HCT116 (cell line): ENCODE measurements at regions not wholly inside any gene's neighbourhood (a gene's known extent, or its start where the extent isn't known, plus 50 kb on each side); places are given as distances from the start of the nearest gene placed in this dataset.

ENCODE experiments used
- ATAC-seq: fragments of 200-7000 bp; cut with Tn5 transposase; 2 replicates; pipeline ENCODE4 v1.9.1; 2020; ENCODE audit warnings: mild to moderate bottlenecking, moderate library complexity
- BruUV-seq: library from RNA; stranded (reverse); fragments of 400-500 nt; replicated peaks from 2 replicates; lab custom pipeline; 2021; lab: Mats Ljungman, UMichigan
- CTCF ChIA-PET: fragments of 300-600 bp; sonication (Branson Sonifier 250); formaldehyde crosslinking; loops from one replicate; lab custom pipeline; 2021; ENCODE audit warnings: antibody characterized with exemption; lab: Charles Lee
- POLR2A ChIA-PET: fragments of 300-600, 350-600 bp; sonication (Branson Sonifier 250); formaldehyde crosslinking; loops from one replicate; lab custom pipeline; 2021; ENCODE audit warnings: antibody characterized with exemption; lab: Charles Lee
- RAD21 ChIA-PET, 2 experiments: fragments of 300-600 bp; sonication (Branson Sonifier 250); formaldehyde crosslinking; loops; one replicate each; lab custom pipeline; 2023; ENCODE audit warnings: low total read pairs in 2 of 2; ENCODE audit not compliant: uncharacterized antibody in 2 of 2, unreplicated experiment in 2 of 2, low non-redundant PET in 1 of 2; lab: Charles Lee
- DNase-seq: peaks from one replicate; pipeline ENCODE4 v3.0.0-alpha.2; 2010; ENCODE audit warnings: low read depth, low spot score
- H2AFZ ChIP-seq: fragments of 200-600 bp; shearing (Covaris generic), sonication (generic); 2 replicates; pipeline ENCODE4 v1.6.1; 2017; ENCODE audit warnings: low read depth, mixed run types, mixed read lengths, antibody characterized with exemption, low read length; ENCODE audit not compliant: poor library complexity, severe bottlenecking
- H3K27ac ChIP-seq: 2 replicates; pipeline ENCODE4 v1.5.1; 2012; ENCODE audit warnings: low read depth, low read length
- H3K27me3 ChIP-seq: fragments of 200-600 bp; sonication (generic); 2 replicates; pipeline ENCODE4 v1.6.1; 2016; ENCODE audit warnings: mixed run types, low read length, mixed read lengths; ENCODE audit not compliant: insufficient read depth
- H3K36me3 ChIP-seq, 2 experiments: fragments of 200-500 bp in 1 of 2; fragments of 200-600 bp in 1 of 2; sonication (Bioruptor generic) in 1 of 2; sonication (generic) in 1 of 2; 2 replicates each; pipeline versions ENCODE4 v1.5.1 to v1.6.1; 2014 to 2016; ENCODE audit warnings: low read length in 2 of 2, inconsistent platforms in 1 of 2, mixed read lengths in 1 of 2, mixed run types in 1 of 2; ENCODE audit not compliant: insufficient read depth in 2 of 2, control insufficient read depth in 1 of 2
- H3K4me1 ChIP-seq, 2 experiments: fragments of 200-600 bp in 1 of 2; sonication (generic) in 1 of 2; 2 replicates each; pipeline versions ENCODE4 v1.5.1 to v1.6.1; 2012 to 2017; ENCODE audit warnings: low read length in 2 of 2, inconsistent platforms in 1 of 2, mild to moderate bottlenecking in 1 of 2, mixed read lengths in 1 of 2, mixed run types in 1 of 2, moderate library complexity in 1 of 2; ENCODE audit not compliant: insufficient read depth in 2 of 2, control insufficient read depth in 1 of 2
- H3K4me2 ChIP-seq: fragments of 200-600 bp; sonication (generic); 2 replicates; pipeline ENCODE4 v1.6.1; 2017; ENCODE audit warnings: mixed run types, low read length, mixed read lengths
- H3K4me3 ChIP-seq, 2 experiments: fragments of 200-600 bp in 1 of 2; sonication (generic) in 1 of 2; replicated peaks in 1 of 2; 2 replicates each; pipeline ENCODE4 v1.5.1; 2011 to 2016; ENCODE audit warnings: low read length in 2 of 2, control low read depth in 1 of 2, low read depth in 1 of 2, mild to moderate bottlenecking in 1 of 2, mixed read lengths in 1 of 2, mixed run types in 1 of 2
- H3K79me2 ChIP-seq: fragments of 200-600 bp; sonication (generic); 2 replicates; pipeline ENCODE4 v1.6.1; 2017; ENCODE audit warnings: mild to moderate bottlenecking, mixed run types, low read length, moderate library complexity, mixed read lengths; ENCODE audit not compliant: insufficient read depth
- H3K9ac ChIP-seq: fragments of 200-600 bp; sonication (generic); 2 replicates; pipeline ENCODE4 v1.6.1; 2016; ENCODE audit warnings: low read length, mixed read lengths
- H3K9me2 ChIP-seq: fragments of 200-600 bp; sonication (generic), shearing (Covaris generic); 2 replicates; pipeline ENCODE4 v1.6.1; 2017; ENCODE audit warnings: mixed run types, mild to moderate bottlenecking, moderate library complexity; ENCODE audit not compliant: insufficient read depth
- H3K9me3 ChIP-seq, 2 experiments: fragments of 200-500 bp in 1 of 2; fragments of 200-600 bp in 1 of 2; sonication (Bioruptor generic) in 1 of 2; sonication (generic) in 1 of 2; 2 replicates each; pipeline ENCODE4 v1.6.1; 2014 to 2017; ENCODE audit warnings: low read length in 2 of 2, mixed read lengths in 2 of 2, inconsistent platforms in 1 of 2, low read depth in 1 of 2, mild to moderate bottlenecking in 1 of 2, mixed run types in 1 of 2, moderate library complexity in 1 of 2; ENCODE audit not compliant: control insufficient read depth in 1 of 2, insufficient read depth in 1 of 2
- H4K20me1 ChIP-seq: fragments of 200-600 bp; sonication (generic), shearing (Covaris generic); 2 replicates; pipeline ENCODE4 v1.6.1; 2017; ENCODE audit warnings: mixed run types, mild to moderate bottlenecking, moderate library complexity; ENCODE audit not compliant: insufficient read depth
- ATF3 ChIP-seq: IDR thresholded peaks from 2 replicates; pipeline ENCODE4 v1.6.1; 2012
- CBX3 ChIP-seq: IDR thresholded peaks from 2 replicates; pipeline ENCODE4 v1.6.1; 2012; ENCODE audit warnings: low read depth
- CEBPB ChIP-seq: IDR thresholded peaks from 2 replicates; pipeline ENCODE4 v1.6.1; 2012; ENCODE audit warnings: low read depth
- CTCF ChIP-seq, 3 experiments: fragments of 200-600 bp in 1 of 3; sonication (generic) in 1 of 3; IDR thresholded peaks in 2 of 3; conservative IDR thresholded peaks in 1 of 3; 2 replicates each; pipeline ENCODE4 v1.5.1; 2012 to 2017; ENCODE audit warnings: low read depth in 2 of 3, low read length in 2 of 3, antibody characterized with exemption in 1 of 3, borderline replicate concordance in 1 of 3, control low read depth in 1 of 3, mild to moderate bottlenecking in 1 of 3, mixed read lengths in 1 of 3, mixed run types in 1 of 3, moderate library complexity in 1 of 3; ENCODE audit not compliant: insufficient read depth in 1 of 3
- EGR1 ChIP-seq: IDR thresholded peaks from 2 replicates; pipeline ENCODE4 v1.6.1; 2012; ENCODE audit warnings: low read depth
- ELF1 ChIP-seq: IDR thresholded peaks from 2 replicates; pipeline ENCODE4 v1.6.1; 2012; ENCODE audit warnings: low read depth, borderline replicate concordance
- EZH2phosphoT487 ChIP-seq: fragments of 200-600 bp; IDR thresholded peaks from 2 replicates; pipeline ENCODE4 v1.6.1; 2018; ENCODE audit warnings: antibody characterized with exemption, borderline replicate concordance
- JUND ChIP-seq: IDR thresholded peaks from 2 replicates; pipeline ENCODE4 v1.6.1; 2012
- MAX ChIP-seq: IDR thresholded peaks from 2 replicates; pipeline ENCODE4 v1.6.1; 2012
- POLR2A ChIP-seq: IDR thresholded peaks from 2 replicates; pipeline ENCODE4 v1.7.0; 2011; ENCODE audit warnings: borderline replicate concordance; ENCODE audit not compliant: insufficient read depth, insufficient read length; ENCODE audit errors: extremely low read depth
- RAD21 ChIP-seq: IDR thresholded peaks from 2 replicates; pipeline ENCODE4 v1.6.1; 2012; ENCODE audit warnings: low read depth, mild to moderate bottlenecking
- TCF7L2 ChIP-seq: IDR thresholded peaks from 2 replicates; pipeline ENCODE4 v1.7.0; 2011; ENCODE audit warnings: borderline replicate concordance, inconsistent platforms; ENCODE audit not compliant: insufficient read depth, insufficient read length; ENCODE audit errors: extremely low read depth
- ZBTB33 ChIP-seq: IDR thresholded peaks from 2 replicates; pipeline ENCODE4 v1.6.1; 2011; ENCODE audit warnings: mild to moderate bottlenecking, low read length, moderate library complexity; ENCODE audit not compliant: insufficient replicate concordance; ENCODE audit errors: extremely low read depth
- ZFX ChIP-seq: fragments of 450-650 bp; IDR thresholded peaks from 2 replicates; pipeline ENCODE4 v1.6.1; 2017
- ZNF274 ChIP-seq: fragments of 200-500 bp; sonication (Bioruptor generic); IDR thresholded peaks from 2 replicates; pipeline ENCODE4 v1.6.1; 2014; ENCODE audit warnings: mild to moderate bottlenecking, low read depth, low read length, inconsistent platforms
- intact Hi-C: fragments of 100-400 bp; cut with micrococcal nuclease; formaldehyde crosslinking; loops from 2 replicates; pipeline ENCODE4 v1.10.0; 2022

- ATAC-seq = no peak
- ChIA-PET CTCF (no interaction called here), RAD21 (no interaction called here)
- H3K27ac ChIP-seq = no peak overlapping the region
- H3K79me2 ChIP-seq = no peaks in the 10 kb centered on the region
- H3K9ac ChIP-seq = no peak overlapping the region
- intact Hi-C loops = no loop called here
- no peak overlapping the region for H2AFZ ChIP-seq
- H3K27me3 ChIP-seq = no peaks in the 10 kb centered on the region
- H3K36me3 ChIP-seq = no peaks in the 10 kb centered on the region
- no peak overlapping the region for H3K4me3 ChIP-seq
- no peaks in the 10 kb centered on the region for H4K20me1 ChIP-seq
- no peaks in the 10 kb centered on the region for H3K9me2 ChIP-seq
- no TSS peak for BruUV-seq
- no peak for TF ChIP-seq MAX
- TF ChIP-seq ZNF274 = no peak
- TF ChIP-seq EZH2phosphoT487 = no peak
- TF ChIP-seq RAD21 = no peak
- TF ChIP-seq CBX3 = no peak
- no peak for TF ChIP-seq EGR1
- TF ChIP-seq POLR2A = no peak
- TF ChIP-seq CTCF (IDR thresholded peaks at IDR 0.05 in 2 of 3, conservative IDR thresholded peaks at IDR 0.05 in 1 of 3; ENCODE audit: borderline replicate concordance in 1 of 3, insufficient read depth in 1 of 3, low read depth in 2 of 3, low read length in 2 of 3) = no peak
- no peak for TF ChIP-seq TCF7L2
- no peak for TF ChIP-seq ZBTB33
- TF ChIP-seq ELF1 = no peak
- no peak for TF ChIP-seq CEBPB
- no peak for TF ChIP-seq ZFX
- TF ChIP-seq JUND = no peak
- no peak for TF ChIP-seq ATF3
- TF ChIP-seq, all 23 proteins: peak for 0
- Histone ChIP-seq H3K4me1 (peaks cover 0 to 12% of the 10 kb centered on the region in 2 experiments; a peak in 2 of 4 replicates), H3K9me3 (no peaks in the 10 kb centered on the region), H3K4me2 (no peak overlapping the region)
- POLR2A ChIA-PET = no interaction called here
- no peak for DNase-seq
Observed at GRCh38 chr10:46097576-46098317, 51.7 kb upstream of the MSMB start.
